ENCODE measurements at regions not wholly inside any gene's neighbourhood (a gene's known extent, or its start where the extent isn't known, plus 50 kb on each side); places are given as distances from the start of the nearest gene placed in this dataset.

DNA sequence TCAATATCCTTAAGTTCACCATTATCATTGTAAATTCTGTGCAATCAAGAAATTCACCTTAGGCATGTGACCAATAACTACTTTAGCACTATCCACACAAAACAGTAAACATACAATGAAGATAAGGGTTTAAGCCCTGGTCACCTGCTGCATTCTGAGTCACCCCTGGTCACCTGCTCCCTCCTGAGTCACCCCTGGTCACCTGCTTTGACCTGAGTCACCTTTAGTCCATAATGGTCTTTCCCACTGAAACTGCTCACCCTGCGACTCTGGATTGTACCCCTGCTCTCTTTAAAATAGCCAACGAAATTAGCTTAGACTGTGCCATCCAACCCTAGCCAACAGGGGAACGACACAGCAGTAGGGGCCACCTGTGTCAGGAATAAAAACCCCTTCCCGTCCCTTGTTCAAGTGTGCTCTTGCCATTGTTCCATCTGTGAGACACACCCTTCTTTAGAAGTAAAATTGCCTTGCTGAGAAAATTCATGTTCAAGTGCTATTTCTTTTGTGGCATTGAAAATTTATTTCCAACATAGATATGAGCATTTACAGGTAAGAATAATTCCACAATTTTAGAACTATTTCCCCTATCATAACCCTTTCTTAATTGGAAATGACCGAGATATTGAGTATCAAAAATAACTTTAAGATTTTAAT is 902.8 kb downstream of the DSC3 start:
- TF ChIP-seq POLR2A (IDR thresholded peaks at IDR 0.05; ENCODE audit: low read length), result no peak
- TF ChIP-seq GATA1 (IDR thresholded peaks at IDR 0.05; ENCODE audit: low read depth, low read length), result no peak

All from erythroblast (primary cell).